SK-N-SH (cell line): ENCODE measurements at regions not wholly inside any gene's neighbourhood (a gene's known extent, or its start where the extent isn't known, plus 50 kb on each side); places are given as distances from the start of the nearest gene placed in this dataset.

Source experiments
- CTCF ChIP-seq: fragments of 200-600 bp; sonication (generic); IDR thresholded peaks from 2 replicates; pipeline ENCODE4 v1.6.1; 2017; ENCODE audit warnings: antibody characterized with exemption, mild to moderate bottlenecking, moderate library complexity
- IRF3 ChIP-seq: fragments of 150-350 bp; IDR thresholded peaks from 2 replicates; pipeline ENCODE4 v1.6.1; 2016; ENCODE audit warnings: mild to moderate bottlenecking, low read depth, low read length

- TF ChIP-seq CTCF (no peak), IRF3 (no peak)
These were observed 110.3 kb upstream of the TDRD3 start for GRCh38 chr13:60286707-60287106.
